SK-N-MC (cell line): ENCODE measurements at regions not wholly inside any gene's neighbourhood (a gene's known extent, or its start where the extent isn't known, plus 50 kb on each side); places are given as distances from the start of the nearest gene placed in this dataset.

ENCODE experiments used
- EZH2 ChIP-seq: fragments of 200-600 bp; sonication (generic); IDR thresholded peaks from one replicate; pipeline ENCODE4 v1.6.1; 2017; ENCODE audit warnings: antibody characterized with exemption
- POLR2AphosphoS5 ChIP-seq: IDR thresholded peaks from 2 replicates; pipeline ENCODE4 v1.6.1; 2012; ENCODE audit warnings: mild to moderate bottlenecking, low read depth, low read length, borderline replicate concordance

DNA sequence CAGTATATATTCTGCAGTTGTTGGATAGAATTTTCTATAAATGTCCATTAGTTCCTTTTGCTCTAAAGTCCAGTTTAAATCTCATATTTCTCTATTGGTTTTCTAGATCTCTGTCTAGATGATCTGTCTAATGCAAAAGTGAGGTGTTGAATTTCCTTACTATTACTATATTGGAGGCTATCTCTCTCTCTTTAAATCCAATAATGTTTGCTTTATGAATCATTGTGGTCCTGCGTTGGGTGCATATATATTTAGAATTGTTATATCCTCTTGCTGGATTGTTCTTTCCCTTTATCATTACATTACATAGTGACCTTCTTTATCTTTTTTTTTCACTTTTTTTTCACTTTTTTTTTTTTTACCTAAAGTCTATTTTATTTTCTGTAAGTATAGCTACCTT, 208.5 kb upstream of the ASCC3 start:
- no peak for TF ChIP-seq EZH2
- no peak for TF ChIP-seq POLR2AphosphoS5
